ENCODE measurements at regions not wholly inside any gene's neighbourhood (a gene's known extent, or its start where the extent isn't known, plus 50 kb on each side); places are given as distances from the start of the nearest gene placed in this dataset.

DNA sequence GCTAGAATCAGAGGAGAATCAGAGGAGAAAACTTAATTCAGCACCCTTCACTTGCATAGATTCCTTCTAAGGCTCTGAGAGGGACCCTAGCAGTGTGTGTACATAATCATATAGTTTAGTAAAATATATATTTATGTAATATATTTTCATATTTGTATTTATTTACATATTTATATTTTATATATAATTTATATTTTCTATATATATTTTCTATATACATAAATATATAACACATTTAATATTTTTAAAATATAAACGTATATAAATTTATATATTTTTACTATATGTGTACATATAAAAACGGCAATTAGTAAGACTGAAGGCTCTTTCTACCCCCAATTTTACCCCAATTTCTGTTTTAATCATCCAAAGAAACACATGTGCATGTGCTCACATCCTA is 80.3 kb downstream of the NXPE2 start:
- TF ChIP-seq PRRX2 (CRISPR knock-in tag; IDR thresholded peaks at IDR 0.05) (no peak), HMGA2 (CRISPR knock-in tag; IDR thresholded peaks at IDR 0.05) (peak; percentile 93; the same call in 1 of the 2 replicates)
- Mint-ChIP-seq H3K27me3 (ENCODE audit: low read depth) (no peaks in the 10 kb centered on the region), H3K36me3 (no peaks in the 10 kb centered on the region), H3K4me1 (no peaks in the 10 kb centered on the region), H3K27ac (no peak overlapping the region), H3K9me3 (no peaks in the 10 kb centered on the region), H3K4me3 (no peak overlapping the region)
- POLR2A ChIA-PET = no interaction called here
- ATAC-seq (no peak), DNase-seq (ENCODE audit: low spot score) (no peak)
- CTCF ChIA-PET = interaction anchor here (0.8 kb wide), 1 partner anchor 451 kb away, joined by 3 read pairs; no protein-coding TSS in a partner anchor

DNA sequence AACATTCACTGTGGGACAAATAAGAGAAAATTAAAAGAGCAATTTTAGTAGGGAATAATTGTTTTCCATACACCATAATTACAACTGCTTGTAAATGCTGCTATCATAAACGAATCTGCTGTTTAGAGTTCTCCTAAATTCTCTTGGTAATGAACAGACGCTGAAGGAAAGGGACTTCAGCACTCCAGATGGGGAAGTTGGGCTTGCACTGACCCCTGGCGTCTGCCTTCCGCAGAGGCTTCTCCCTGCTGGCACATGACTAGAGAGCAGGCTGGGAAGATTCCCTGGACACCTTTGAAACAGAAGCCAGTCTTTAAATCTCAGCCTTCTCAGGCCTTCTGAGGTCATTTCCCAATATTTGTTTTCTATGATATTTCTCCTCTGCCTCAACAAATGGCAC is 84.1 kb downstream of the NXPE2 start:
- no peaks in the 10 kb centered on the region for H3K36me3 Mint-ChIP-seq
- H3K9me3 Mint-ChIP-seq = 0 out of 2 replicates have a peak, but pooled peaks cover 5% of the 10 kb centered on the region
- ATAC-seq (peak; percentile 95), DNase-seq (ENCODE audit: low spot score) (peak; percentile 76)
- peaks cover 9% of the 10 kb centered on the region for H3K27me3 Mint-ChIP-seq (ENCODE audit: low read depth)
- no peak overlapping the region for H3K4me3 Mint-ChIP-seq
- ChIA-PET POLR2A (no interaction called here), CTCF (no interaction called here)
- no peak overlapping the region for H3K27ac Mint-ChIP-seq
- TF ChIP-seq FOXK1 (CRISPR knock-in tag; IDR thresholded peaks at IDR 0.05) (no peak), SMAD4 (CRISPR knock-in tag; IDR thresholded peaks at IDR 0.05) (no peak), ESRRA (CRISPR knock-in tag; IDR thresholded peaks at IDR 0.05; ENCODE audit: borderline replicate concordance) (no peak), CREB1 (CRISPR knock-in tag; IDR thresholded peaks at IDR 0.05) (no peak), ZNF121 (CRISPR knock-in tag; IDR thresholded peaks at IDR 0.05) (no peak), MXD4 (CRISPR knock-in tag; IDR thresholded peaks at IDR 0.05; ENCODE audit: borderline replicate concordance) (no peak), ATF1 (CRISPR knock-in tag; IDR thresholded peaks at IDR 0.05) (no peak), ZBTB21 (CRISPR knock-in tag; IDR thresholded peaks at IDR 0.05; ENCODE audit: borderline replicate concordance) (no peak), NR1H2 (CRISPR knock-in tag; IDR thresholded peaks at IDR 0.05) (no peak), IRF2 (CRISPR knock-in tag; IDR thresholded peaks at IDR 0.05; ENCODE audit: borderline replicate concordance, low read depth) (no peak), SMAD3 (CRISPR knock-in tag; IDR thresholded peaks at IDR 0.05; ENCODE audit: borderline replicate concordance) (no peak)
- TF ChIP-seq, protein P1, sequence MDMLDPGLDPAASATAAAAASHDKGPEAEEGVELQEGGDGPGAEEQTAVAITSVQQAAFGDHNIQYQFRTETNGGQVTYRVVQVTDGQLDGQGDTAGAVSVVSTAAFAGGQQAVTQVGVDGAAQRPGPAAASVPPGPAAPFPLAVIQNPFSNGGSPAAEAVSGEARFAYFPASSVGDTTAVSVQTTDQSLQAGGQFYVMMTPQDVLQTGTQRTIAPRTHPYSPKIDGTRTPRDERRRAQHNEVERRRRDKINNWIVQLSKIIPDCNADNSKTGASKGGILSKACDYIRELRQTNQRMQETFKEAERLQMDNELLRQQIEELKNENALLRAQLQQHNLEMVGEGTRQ (CRISPR knock-in tag; IDR thresholded peaks at IDR 0.05) = 0 out of 2 replicates have a peak, but pooled peaks have one; percentile 13
- TF ChIP-seq, protein P2, sequence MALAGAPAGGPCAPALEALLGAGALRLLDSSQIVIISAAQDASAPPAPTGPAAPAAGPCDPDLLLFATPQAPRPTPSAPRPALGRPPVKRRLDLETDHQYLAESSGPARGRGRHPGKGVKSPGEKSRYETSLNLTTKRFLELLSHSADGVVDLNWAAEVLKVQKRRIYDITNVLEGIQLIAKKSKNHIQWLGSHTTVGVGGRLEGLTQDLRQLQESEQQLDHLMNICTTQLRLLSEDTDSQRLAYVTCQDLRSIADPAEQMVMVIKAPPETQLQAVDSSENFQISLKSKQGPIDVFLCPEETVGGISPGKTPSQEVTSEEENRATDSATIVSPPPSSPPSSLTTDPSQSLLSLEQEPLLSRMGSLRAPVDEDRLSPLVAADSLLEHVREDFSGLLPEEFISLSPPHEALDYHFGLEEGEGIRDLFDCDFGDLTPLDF (CRISPR knock-in tag; IDR thresholded peaks at IDR 0.05) = no peak
- TF ChIP-seq, protein P3, sequence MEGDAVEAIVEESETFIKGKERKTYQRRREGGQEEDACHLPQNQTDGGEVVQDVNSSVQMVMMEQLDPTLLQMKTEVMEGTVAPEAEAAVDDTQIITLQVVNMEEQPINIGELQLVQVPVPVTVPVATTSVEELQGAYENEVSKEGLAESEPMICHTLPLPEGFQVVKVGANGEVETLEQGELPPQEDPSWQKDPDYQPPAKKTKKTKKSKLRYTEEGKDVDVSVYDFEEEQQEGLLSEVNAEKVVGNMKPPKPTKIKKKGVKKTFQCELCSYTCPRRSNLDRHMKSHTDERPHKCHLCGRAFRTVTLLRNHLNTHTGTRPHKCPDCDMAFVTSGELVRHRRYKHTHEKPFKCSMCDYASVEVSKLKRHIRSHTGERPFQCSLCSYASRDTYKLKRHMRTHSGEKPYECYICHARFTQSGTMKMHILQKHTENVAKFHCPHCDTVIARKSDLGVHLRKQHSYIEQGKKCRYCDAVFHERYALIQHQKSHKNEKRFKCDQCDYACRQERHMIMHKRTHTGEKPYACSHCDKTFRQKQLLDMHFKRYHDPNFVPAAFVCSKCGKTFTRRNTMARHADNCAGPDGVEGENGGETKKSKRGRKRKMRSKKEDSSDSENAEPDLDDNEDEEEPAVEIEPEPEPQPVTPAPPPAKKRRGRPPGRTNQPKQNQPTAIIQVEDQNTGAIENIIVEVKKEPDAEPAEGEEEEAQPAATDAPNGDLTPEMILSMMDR (IDR thresholded peaks at IDR 0.05) = peak; percentile 45
- TF ChIP-seq, protein P4, sequence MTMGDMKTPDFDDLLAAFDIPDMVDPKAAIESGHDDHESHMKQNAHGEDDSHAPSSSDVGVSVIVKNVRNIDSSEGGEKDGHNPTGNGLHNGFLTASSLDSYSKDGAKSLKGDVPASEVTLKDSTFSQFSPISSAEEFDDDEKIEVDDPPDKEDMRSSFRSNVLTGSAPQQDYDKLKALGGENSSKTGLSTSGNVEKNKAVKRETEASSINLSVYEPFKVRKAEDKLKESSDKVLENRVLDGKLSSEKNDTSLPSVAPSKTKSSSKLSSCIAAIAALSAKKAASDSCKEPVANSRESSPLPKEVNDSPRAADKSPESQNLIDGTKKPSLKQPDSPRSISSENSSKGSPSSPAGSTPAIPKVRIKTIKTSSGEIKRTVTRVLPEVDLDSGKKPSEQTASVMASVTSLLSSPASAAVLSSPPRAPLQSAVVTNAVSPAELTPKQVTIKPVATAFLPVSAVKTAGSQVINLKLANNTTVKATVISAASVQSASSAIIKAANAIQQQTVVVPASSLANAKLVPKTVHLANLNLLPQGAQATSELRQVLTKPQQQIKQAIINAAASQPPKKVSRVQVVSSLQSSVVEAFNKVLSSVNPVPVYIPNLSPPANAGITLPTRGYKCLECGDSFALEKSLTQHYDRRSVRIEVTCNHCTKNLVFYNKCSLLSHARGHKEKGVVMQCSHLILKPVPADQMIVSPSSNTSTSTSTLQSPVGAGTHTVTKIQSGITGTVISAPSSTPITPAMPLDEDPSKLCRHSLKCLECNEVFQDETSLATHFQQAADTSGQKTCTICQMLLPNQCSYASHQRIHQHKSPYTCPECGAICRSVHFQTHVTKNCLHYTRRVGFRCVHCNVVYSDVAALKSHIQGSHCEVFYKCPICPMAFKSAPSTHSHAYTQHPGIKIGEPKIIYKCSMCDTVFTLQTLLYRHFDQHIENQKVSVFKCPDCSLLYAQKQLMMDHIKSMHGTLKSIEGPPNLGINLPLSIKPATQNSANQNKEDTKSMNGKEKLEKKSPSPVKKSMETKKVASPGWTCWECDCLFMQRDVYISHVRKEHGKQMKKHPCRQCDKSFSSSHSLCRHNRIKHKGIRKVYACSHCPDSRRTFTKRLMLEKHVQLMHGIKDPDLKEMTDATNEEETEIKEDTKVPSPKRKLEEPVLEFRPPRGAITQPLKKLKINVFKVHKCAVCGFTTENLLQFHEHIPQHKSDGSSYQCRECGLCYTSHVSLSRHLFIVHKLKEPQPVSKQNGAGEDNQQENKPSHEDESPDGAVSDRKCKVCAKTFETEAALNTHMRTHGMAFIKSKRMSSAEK (CRISPR knock-in tag; IDR thresholded peaks at IDR 0.05; ENCODE audit: borderline replicate concordance) = no peak
- TF ChIP-seq, protein P5, sequence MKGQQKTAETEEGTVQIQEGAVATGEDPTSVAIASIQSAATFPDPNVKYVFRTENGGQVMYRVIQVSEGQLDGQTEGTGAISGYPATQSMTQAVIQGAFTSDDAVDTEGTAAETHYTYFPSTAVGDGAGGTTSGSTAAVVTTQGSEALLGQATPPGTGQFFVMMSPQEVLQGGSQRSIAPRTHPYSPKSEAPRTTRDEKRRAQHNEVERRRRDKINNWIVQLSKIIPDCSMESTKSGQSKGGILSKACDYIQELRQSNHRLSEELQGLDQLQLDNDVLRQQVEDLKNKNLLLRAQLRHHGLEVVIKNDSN (CRISPR knock-in tag; IDR thresholded peaks at IDR 0.05) = peak; percentile 35; the same call in 1 of the 2 replicates
- H3K4me1 Mint-ChIP-seq = no peaks in the 10 kb centered on the region

All from WTC11 (cell line).